Activated CD4-positive, alpha-beta T cell treated with anti-CD3 and anti-CD28 coated beads, Interleukin-2, amount 10 ng/mL, durations not matched to agents 24 days and 14 days (primary cell): ENCODE measurements at regions not wholly inside any gene's neighbourhood (a gene's known extent, or its start where the extent isn't known, plus 50 kb on each side); places are given as distances from the start of the nearest gene placed in this dataset.

ENCODE experiments used
- DNase-seq: peaks from one replicate; pipeline ENCODE4 v3.0.0; 2022
- H3K27ac Mint-ChIP-seq: one replicate; pipeline ENCODE4 v1.8.0; 2022; ENCODE audit warnings: mild to moderate bottlenecking, mixed read lengths
- H3K27me3 Mint-ChIP-seq: one replicate; pipeline ENCODE4 v1.8.0; 2022; ENCODE audit warnings: mixed read lengths
- H3K36me3 Mint-ChIP-seq: one replicate; pipeline ENCODE4 v1.8.0; 2022; ENCODE audit warnings: low read depth, mild to moderate bottlenecking, mixed read lengths
- H3K4me1 Mint-ChIP-seq: one replicate; pipeline ENCODE4 v1.8.0; 2021; ENCODE audit warnings: mixed read lengths
- H3K4me3 Mint-ChIP-seq: one replicate; pipeline ENCODE4 v1.8.0; 2022; ENCODE audit warnings: mild to moderate bottlenecking, moderate library complexity, mixed read lengths
- H3K9me3 Mint-ChIP-seq: one replicate; pipeline ENCODE4 v1.8.0; 2021; ENCODE audit warnings: mixed read lengths
- intact Hi-C: fragments of 100-400 bp; cut with micrococcal nuclease; formaldehyde crosslinking; loops from one replicate; pipeline ENCODE4 v1.15.1; 2023

DNA sequence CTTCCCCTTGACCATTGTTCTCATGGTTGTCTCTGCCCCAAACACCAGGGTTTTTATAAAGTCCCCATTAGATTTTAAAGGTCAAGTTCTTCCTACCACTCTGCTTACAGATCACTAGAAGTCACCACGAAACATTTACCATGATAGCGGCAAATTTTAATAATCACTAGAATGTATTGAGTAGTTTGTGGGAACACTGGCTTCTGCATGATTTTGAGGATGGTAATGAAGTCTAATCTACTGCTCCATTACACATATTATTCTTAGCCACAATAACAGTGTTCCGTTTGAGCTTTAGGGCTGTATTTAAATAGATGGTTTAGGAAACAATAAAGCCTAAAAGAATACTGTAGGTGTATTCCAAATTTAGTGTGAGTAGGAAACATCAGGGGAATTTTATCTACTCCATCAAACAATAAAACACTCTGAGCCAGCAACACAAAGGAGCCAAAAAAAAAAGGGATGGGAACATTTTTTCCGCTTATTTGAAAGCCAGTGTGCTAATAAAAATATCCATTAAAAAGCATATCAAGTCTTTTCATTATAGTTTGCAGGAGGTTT is 49.7 kb downstream of the KLF12 start:
- H3K36me3 Mint-ChIP-seq, result peaks cover 19% of the 10 kb centered on the region
- H3K4me3 Mint-ChIP-seq, result no peak overlapping the region
- intact Hi-C loops, result no loop called here
- no peak for DNase-seq
- peaks cover 7% of the 10 kb centered on the region for H3K9me3 Mint-ChIP-seq
- peaks cover 27% of the 10 kb centered on the region for H3K4me1 Mint-ChIP-seq
- H3K27ac Mint-ChIP-seq, result no peak overlapping the region
- H3K27me3 Mint-ChIP-seq, result no peaks in the 10 kb centered on the region

- Mint-ChIP-seq H3K9me3 (peaks cover 7% of the 10 kb centered on the region), H3K27me3 (no peaks in the 10 kb centered on the region), H3K36me3 (peaks cover 21% of the 10 kb centered on the region), H3K27ac (no peak overlapping the region), H3K4me1 (peaks cover 24% of the 10 kb centered on the region), H3K4me3 (no peak overlapping the region)
- no peak for DNase-seq
- intact Hi-C loops, result no loop called here
These were observed 51.5 kb downstream of the KLF12 start for GRCh38 chr13:74082741-74083160.

DNA sequence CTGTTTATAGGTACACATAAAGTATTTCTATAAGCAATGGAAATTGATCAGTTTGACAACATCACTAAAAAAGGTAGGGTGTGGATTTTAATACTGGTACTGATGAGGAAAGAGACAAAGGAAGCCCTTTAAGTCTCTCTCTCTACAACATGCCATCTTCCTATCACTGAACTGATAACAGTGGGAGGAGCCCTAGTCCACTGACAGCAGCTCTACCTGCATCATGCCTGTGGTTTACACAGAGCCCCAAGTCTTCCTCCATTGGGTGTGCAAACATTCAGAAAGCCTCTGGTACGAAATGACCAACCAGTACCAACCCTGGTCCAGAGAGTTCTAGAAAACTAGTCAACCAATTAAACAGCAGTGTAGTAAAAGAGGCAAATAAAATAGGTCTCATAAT is 53.4 kb downstream of the KLF12 start:
- Mint-ChIP-seq H3K27ac (no peak overlapping the region), H3K4me1 (peaks cover 28% of the 10 kb centered on the region), H3K9me3 (peaks cover 7% of the 10 kb centered on the region), H3K36me3 (peaks cover 17% of the 10 kb centered on the region), H3K27me3 (no peaks in the 10 kb centered on the region), H3K4me3 (no peak overlapping the region)
- intact Hi-C loops, result no loop called here
- no peak for DNase-seq

DNA sequence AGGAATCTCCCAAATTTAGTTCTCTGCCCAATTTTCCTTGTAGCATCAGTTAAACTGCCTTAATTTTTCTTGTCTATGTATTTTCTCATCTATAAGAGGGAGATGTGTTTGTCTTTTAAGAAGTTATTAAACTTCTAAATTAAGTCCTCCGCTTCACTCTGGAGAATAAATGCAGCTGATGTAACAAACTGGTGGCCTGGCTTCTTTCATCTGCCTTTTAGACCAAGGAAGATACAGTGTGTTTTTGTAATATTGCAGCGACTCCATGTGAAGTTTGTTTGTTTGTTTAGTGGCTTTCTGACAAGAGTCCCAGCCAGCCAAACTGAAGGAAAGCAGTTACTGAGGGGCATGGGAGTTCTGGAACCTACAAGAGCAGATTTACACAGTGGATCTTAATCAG is 56.4 kb downstream of the KLF12 start:
- Mint-ChIP-seq H3K36me3 (peaks cover 17% of the 10 kb centered on the region), H3K9me3 (peaks cover 7% of the 10 kb centered on the region), H3K27ac (no peak overlapping the region), H3K4me1 (peaks cover 21% of the 10 kb centered on the region), H3K27me3 (no peaks in the 10 kb centered on the region), H3K4me3 (no peak overlapping the region)
- intact Hi-C loops, result no loop called here
- DNase-seq, result no peak

GRCh38 chr13:74077375-74077774 is 56.8 kb downstream of the KLF12 start:
- Mint-ChIP-seq H3K9me3 (peaks cover 3% of the 10 kb centered on the region), H3K27ac (no peak overlapping the region), H3K4me1 (peaks cover 19% of the 10 kb centered on the region), H3K36me3 (peaks cover 15% of the 10 kb centered on the region), H3K4me3 (no peak overlapping the region), H3K27me3 (no peaks in the 10 kb centered on the region)
- DNase-seq, result no peak
- intact Hi-C loops, result no loop called here

GRCh38 chr13:74074723-74075122 is 59.5 kb downstream of the KLF12 start:
- Mint-ChIP-seq H3K4me1 (peaks cover 30% of the 10 kb centered on the region), H3K9me3 (no peaks in the 10 kb centered on the region), H3K27ac (no peak overlapping the region), H3K36me3 (peaks cover 18% of the 10 kb centered on the region), H3K27me3 (no peaks in the 10 kb centered on the region), H3K4me3 (no peak overlapping the region)
- DNase-seq, result no peak
- intact Hi-C loops, result no loop called here

GRCh38 chr13:74073274-74073673 is 60.9 kb downstream of the KLF12 start:
- no peak overlapping the region for H3K27ac Mint-ChIP-seq
- no peak overlapping the region for H3K4me3 Mint-ChIP-seq
- no peaks in the 10 kb centered on the region for H3K27me3 Mint-ChIP-seq
- H3K9me3 Mint-ChIP-seq, result no peaks in the 10 kb centered on the region
- H3K36me3 Mint-ChIP-seq, result peaks cover 21% of the 10 kb centered on the region
- intact Hi-C loops, result no loop called here
- no peak for DNase-seq
- peaks cover 43% of the 10 kb centered on the region for H3K4me1 Mint-ChIP-seq

- Mint-ChIP-seq H3K36me3 (peaks cover 27% of the 10 kb centered on the region), H3K27me3 (no peaks in the 10 kb centered on the region), H3K9me3 (peaks cover 5% of the 10 kb centered on the region), H3K4me3 (peak overlapping the region; percentile 72), H3K27ac (peak overlapping the region; percentile 66), H3K4me1 (peaks cover 45% of the 10 kb centered on the region)
- intact Hi-C loops, result no loop called here
- no peak for DNase-seq
These were observed 63.7 kb downstream of the KLF12 start for GRCh38 chr13:74070513-74070912.

- intact Hi-C loops, result no loop called here
These were observed 64.1 kb downstream of the KLF12 start for GRCh38 chr13:74070065-74070464.

GRCh38 chr13:74068471-74068870 is 65.7 kb downstream of the KLF12 start:
- Mint-ChIP-seq H3K27ac (no peak overlapping the region), H3K27me3 (no peaks in the 10 kb centered on the region), H3K36me3 (peaks cover 28% of the 10 kb centered on the region), H3K4me3 (no peak overlapping the region), H3K9me3 (peaks cover 5% of the 10 kb centered on the region), H3K4me1 (peaks cover 53% of the 10 kb centered on the region)
- intact Hi-C loops, result no loop called here
- DNase-seq, result no peak

More at GRCh38 chr13:74070065-74070464, 64.1 kb downstream of the KLF12 start:
- Mint-ChIP-seq H3K27me3 (no peaks in the 10 kb centered on the region), H3K36me3 (peaks cover 28% of the 10 kb centered on the region), H3K9me3 (peaks cover 5% of the 10 kb centered on the region), H3K4me3 (peak overlapping the region; percentile 72), H3K27ac (peak overlapping the region; percentile 66), H3K4me1 (peaks cover 46% of the 10 kb centered on the region)
- peak; percentile 81 for DNase-seq

DNA sequence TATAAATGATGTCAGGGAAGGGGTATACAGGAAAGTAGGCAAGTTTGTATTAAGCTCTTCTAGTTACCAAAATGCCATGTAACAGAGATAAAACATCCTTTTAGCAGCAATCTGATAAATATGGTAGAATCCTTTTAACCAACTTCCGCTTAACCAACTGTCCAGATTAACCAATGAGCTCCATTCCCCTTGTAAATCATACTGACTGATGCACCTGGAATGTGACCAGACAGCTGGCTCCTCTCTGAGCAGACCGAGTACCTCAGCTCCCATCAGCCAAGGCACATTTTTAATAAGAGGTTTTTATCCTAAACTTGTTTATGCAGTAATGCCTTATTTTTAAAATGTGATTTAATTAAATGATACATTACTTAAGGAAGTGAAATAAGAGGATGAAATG is 66.4 kb downstream of the KLF12 start:
- Mint-ChIP-seq H3K4me3 (no peak overlapping the region), H3K27me3 (no peaks in the 10 kb centered on the region), H3K9me3 (peaks cover 5% of the 10 kb centered on the region), H3K4me1 (peaks cover 57% of the 10 kb centered on the region), H3K36me3 (peaks cover 27% of the 10 kb centered on the region), H3K27ac (no peak overlapping the region)
- intact Hi-C loops, result no loop called here
- no peak for DNase-seq

DNA sequence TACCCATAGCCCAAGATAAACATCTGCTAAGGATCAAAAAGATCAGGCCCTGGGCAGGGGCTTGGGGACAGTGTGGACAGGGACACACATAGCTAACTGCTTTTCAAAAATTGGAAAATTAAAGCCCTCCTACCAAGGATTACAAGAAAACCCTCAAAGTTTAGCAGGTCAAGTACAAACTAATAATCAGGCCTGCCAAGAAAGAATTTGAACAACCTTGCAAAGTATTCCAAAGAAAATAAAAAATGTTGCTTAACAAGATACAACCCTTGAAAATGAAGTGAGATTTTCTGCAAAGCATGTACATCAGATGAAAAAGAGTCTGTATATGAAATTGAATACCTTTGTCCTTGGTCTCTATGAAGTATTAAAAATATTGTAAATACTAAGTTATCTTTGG is 67.3 kb downstream of the KLF12 start:
- Mint-ChIP-seq H3K36me3 (peaks cover 25% of the 10 kb centered on the region), H3K4me1 (peaks cover 66% of the 10 kb centered on the region), H3K27ac (no peak overlapping the region), H3K9me3 (peaks cover 5% of the 10 kb centered on the region), H3K4me3 (no peak overlapping the region), H3K27me3 (no peaks in the 10 kb centered on the region)
- DNase-seq, result no peak
- intact Hi-C loops, result no loop called here

- H3K9me3 Mint-ChIP-seq, result peaks cover 11% of the 10 kb centered on the region
- no peak for DNase-seq
- H3K27ac Mint-ChIP-seq, result no peak overlapping the region
- peaks cover 68% of the 10 kb centered on the region for H3K4me1 Mint-ChIP-seq
- intact Hi-C loops, result loop anchor here (5.0 kb wide), 3 partner anchors 123 to 222 kb away; no protein-coding TSS in a partner anchor
- H3K36me3 Mint-ChIP-seq, result peaks cover 26% of the 10 kb centered on the region
- H3K27me3 Mint-ChIP-seq, result no peaks in the 10 kb centered on the region
- H3K4me3 Mint-ChIP-seq, result no peak overlapping the region
These were observed 69.3 kb downstream of the KLF12 start for GRCh38 chr13:74064805-74065312.

- intact Hi-C loops, result loop anchor here (1.0 to 5.0 kb wide), 7 partner anchors 27 to 224 kb away; no protein-coding TSS in a partner anchor
- Mint-ChIP-seq H3K27me3 (no peaks in the 10 kb centered on the region), H3K4me3 (peak overlapping the region; percentile 74), H3K36me3 (peaks cover 28% of the 10 kb centered on the region), H3K9me3 (peaks cover 12% of the 10 kb centered on the region), H3K4me1 (peaks cover 64% of the 10 kb centered on the region), H3K27ac (no peak overlapping the region)
- no peak for DNase-seq
These were observed 70.6 kb downstream of the KLF12 start for GRCh38 chr13:74063533-74064100.
